Glutamatergic neuron (in vitro differentiated cells): ENCODE measurements at regions not wholly inside any gene's neighbourhood (a gene's known extent, or its start where the extent isn't known, plus 50 kb on each side); places are given as distances from the start of the nearest gene placed in this dataset.

Experiments used
- DNase-seq: peaks from one replicate; pipeline ENCODE4 v3.0.0; 2022
- H3K27ac Mint-ChIP-seq: one replicate; pipeline ENCODE4 v1.8.0; 2020; ENCODE audit warnings: mild to moderate bottlenecking, mixed read lengths, inconsistent platforms; ENCODE audit not compliant: unreplicated experiment
- H3K27me3 Mint-ChIP-seq: one replicate; pipeline ENCODE4 v1.8.0; 2020; ENCODE audit warnings: mild to moderate bottlenecking, moderate library complexity, mixed read lengths, inconsistent platforms; ENCODE audit not compliant: unreplicated experiment
- H3K36me3 Mint-ChIP-seq: one replicate; pipeline ENCODE4 v1.8.0; 2020; ENCODE audit warnings: mild to moderate bottlenecking, mixed read lengths, inconsistent platforms; ENCODE audit not compliant: unreplicated experiment
- H3K4me1 Mint-ChIP-seq: one replicate; pipeline ENCODE4 v1.8.0; 2020; ENCODE audit warnings: mild to moderate bottlenecking, low read depth, mixed read lengths, inconsistent platforms; ENCODE audit not compliant: unreplicated experiment
- H3K4me3 Mint-ChIP-seq: one replicate; pipeline ENCODE4 v1.8.0; 2020; ENCODE audit warnings: mild to moderate bottlenecking, mixed read lengths, inconsistent platforms; ENCODE audit not compliant: unreplicated experiment
- H3K9me3 Mint-ChIP-seq: one replicate; pipeline ENCODE4 v1.8.0; 2020; ENCODE audit warnings: mild to moderate bottlenecking, moderate library complexity, mixed read lengths, inconsistent platforms; ENCODE audit not compliant: unreplicated experiment
- CTCF ChIP-seq: fragments of 200-600 bp; sonication (generic); IDR thresholded peaks from one replicate; pipeline ENCODE4 v1.5.0; 2021; ENCODE audit not compliant: partially characterized antibody, unreplicated experiment

GRCh38 chr13:63420685-63421084 lies 2005.0 kb upstream of the PCDH20 start:
- Mint-ChIP-seq H3K36me3 (no peaks in the 10 kb centered on the region), H3K27me3 (no peaks in the 10 kb centered on the region)
- no peak for TF ChIP-seq CTCF

GRCh38 chr13:63414247-63414646 lies 1998.6 kb upstream of the PCDH20 start:
- no peak overlapping the region for H3K27ac Mint-ChIP-seq
- H3K27me3 Mint-ChIP-seq = no peaks in the 10 kb centered on the region
- H3K4me1 Mint-ChIP-seq = no peaks in the 10 kb centered on the region
- H3K36me3 Mint-ChIP-seq = no peaks in the 10 kb centered on the region
- no peak for TF ChIP-seq CTCF
- no peak overlapping the region for H3K4me3 Mint-ChIP-seq
- no peaks in the 10 kb centered on the region for H3K9me3 Mint-ChIP-seq
- DNase-seq = no peak

More at GRCh38 chr13:63420685-63421084, 2005.0 kb upstream of the PCDH20 start:
- Mint-ChIP-seq H3K27ac (no peak overlapping the region), H3K9me3 (no peaks in the 10 kb centered on the region), H3K4me1 (no peaks in the 10 kb centered on the region), H3K4me3 (no peak overlapping the region)
- no peak for DNase-seq

GRCh38 chr13:63409791-63410351 lies 1994.2 kb upstream of the PCDH20 start:
- no peak overlapping the region for H3K4me3 Mint-ChIP-seq
- DNase-seq = no peak
- no peaks in the 10 kb centered on the region for H3K27me3 Mint-ChIP-seq
- no peak overlapping the region for H3K27ac Mint-ChIP-seq
- H3K4me1 Mint-ChIP-seq = no peaks in the 10 kb centered on the region
- H3K36me3 Mint-ChIP-seq = no peaks in the 10 kb centered on the region
- H3K9me3 Mint-ChIP-seq = no peaks in the 10 kb centered on the region
- TF ChIP-seq CTCF = no peak

GRCh38 chr13:63408331-63409189 lies 1992.9 kb upstream of the PCDH20 start:
- H3K4me3 Mint-ChIP-seq = no peak overlapping the region
- DNase-seq = no peak

More at GRCh38 chr13:63408331-63409189, 1992.9 kb upstream of the PCDH20 start:
- Mint-ChIP-seq H3K27ac (no peak overlapping the region), H3K27me3 (no peaks in the 10 kb centered on the region), H3K9me3 (no peaks in the 10 kb centered on the region), H3K4me1 (no peaks in the 10 kb centered on the region), H3K36me3 (no peaks in the 10 kb centered on the region)
- no peak for TF ChIP-seq CTCF
